GM12873 (cell line): ENCODE measurements at regions not wholly inside any gene's neighbourhood (a gene's known extent, or its start where the extent isn't known, plus 50 kb on each side); places are given as distances from the start of the nearest gene placed in this dataset.

ENCODE experiments used
- CTCF ChIP-seq: IDR thresholded peaks from 2 replicates; pipeline ENCODE4 v1.5.1; 2012; ENCODE audit warnings: low read depth, mild to moderate bottlenecking, moderate library complexity, low read length, control low read depth; ENCODE audit not compliant: insufficient read depth; ENCODE audit errors: missing control alignments

GRCh38 chr19:30116984-30117555 lies 175.0 kb downstream of the URI1 start:
- no peak for TF ChIP-seq CTCF

GRCh38 chr19:30117636-30118145 lies 175.7 kb downstream of the URI1 start:
- TF ChIP-seq CTCF, result no peak

DNA sequence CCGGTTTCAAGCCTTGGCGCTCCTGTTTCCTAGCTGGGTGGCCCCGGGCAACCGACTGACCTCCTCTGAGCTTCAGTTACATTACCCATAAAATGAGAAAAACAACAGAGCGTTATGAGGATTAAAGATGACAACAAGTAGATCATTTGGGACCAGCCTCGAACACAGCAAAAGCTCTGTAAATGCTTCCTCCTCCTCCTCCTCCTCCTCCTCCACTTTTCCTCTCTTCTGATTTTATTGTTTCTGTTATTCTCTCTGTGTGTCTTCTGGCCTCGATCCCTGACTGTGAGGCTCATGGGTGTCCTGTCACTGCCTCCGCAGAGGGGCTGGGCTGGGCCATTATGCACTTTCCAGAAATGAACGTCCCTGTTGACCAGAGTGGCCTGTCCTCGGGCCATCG lies 176.2 kb downstream of the URI1 start:
- no peak for TF ChIP-seq CTCF

DNA sequence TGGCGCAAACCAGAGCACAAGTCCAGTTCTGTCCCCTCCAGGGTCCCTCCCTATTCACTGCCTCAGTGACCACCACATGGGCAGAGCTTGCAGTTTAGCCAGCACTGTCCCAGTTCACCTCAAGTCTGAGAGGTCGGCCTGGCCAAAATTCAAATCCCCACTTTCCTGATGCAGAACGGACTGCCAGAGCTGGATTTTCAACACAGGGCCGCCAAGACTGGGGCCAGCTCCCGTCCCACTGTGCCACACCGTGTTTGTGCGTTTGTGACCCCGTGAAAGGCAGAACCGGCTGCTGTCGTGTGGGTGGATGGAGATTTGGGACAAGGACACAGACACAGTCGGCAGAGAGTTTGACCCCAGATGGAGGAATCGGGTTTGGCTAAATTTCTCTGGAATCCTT lies 176.7 kb downstream of the URI1 start:
- TF ChIP-seq CTCF, result no peak

GRCh38 chr19:30119180-30119908 lies 177.3 kb downstream of the URI1 start:
- TF ChIP-seq CTCF, result no peak

DNA sequence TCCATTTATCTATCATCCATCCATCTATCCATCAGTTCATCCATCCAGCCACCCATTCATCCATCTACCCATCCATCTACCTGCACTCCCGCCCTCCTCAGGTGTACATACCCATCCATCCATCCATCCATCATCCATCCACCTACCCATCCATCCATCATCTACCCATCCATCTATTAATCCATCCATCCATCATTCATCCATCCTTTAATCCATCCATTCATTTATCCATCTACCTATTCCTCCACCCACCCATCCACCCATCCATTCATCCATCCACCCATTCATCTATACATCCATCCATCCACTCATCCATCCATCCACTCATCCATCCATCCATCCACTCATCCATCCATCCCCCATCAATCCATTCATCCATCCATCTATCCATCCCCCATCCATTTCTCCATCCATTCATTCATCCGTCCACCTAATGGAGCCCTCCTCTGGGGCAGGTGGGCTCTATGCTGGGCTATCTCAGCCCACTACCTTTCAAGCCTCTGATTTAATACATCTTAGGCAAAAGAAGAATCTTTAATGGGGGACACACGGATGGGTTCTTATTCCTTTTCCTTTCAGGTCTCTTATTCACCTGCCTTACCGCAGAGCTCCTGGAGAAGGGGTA lies 178.9 kb downstream of the URI1 start:
- TF ChIP-seq CTCF, result no peak

DNA sequence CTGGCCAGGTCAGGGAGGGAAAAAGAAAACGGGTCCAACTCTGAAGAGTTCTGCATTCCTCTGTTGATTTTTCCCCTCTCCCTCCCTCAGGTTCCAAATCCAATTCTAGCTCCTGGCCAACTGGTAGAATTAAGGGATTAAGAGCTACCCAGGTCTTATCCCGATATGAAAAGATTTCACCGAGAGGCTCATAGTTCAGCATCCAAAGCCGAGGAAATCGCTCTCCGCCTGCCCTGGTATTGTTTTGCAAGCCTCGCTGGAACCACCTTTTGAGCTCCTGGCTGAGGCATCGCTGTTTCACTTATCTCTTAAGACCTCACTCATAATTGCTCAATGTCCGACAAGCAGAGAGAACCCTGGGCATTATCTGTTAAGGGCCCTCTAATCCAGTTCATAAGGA lies 180.4 kb downstream of the URI1 start:
- TF ChIP-seq CTCF, result no peak
